Neural cell (in vitro differentiated cells): ENCODE measurements at regions not wholly inside any gene's neighbourhood (a gene's known extent, or its start where the extent isn't known, plus 50 kb on each side); places are given as distances from the start of the nearest gene placed in this dataset.

Experiments used
- H2AFZ ChIP-seq: fragments of 200-600, 300-800 bp; sonication (generic), shearing (Covaris generic); 2 replicates; pipeline ENCODE4 v1.6.0; 2014; ENCODE audit warnings: low read depth, mild to moderate bottlenecking, antibody characterized with exemption, low read length, moderate library complexity
- H3F3A ChIP-seq: fragments of 200-600 bp; shearing (Covaris generic); 2 replicates; pipeline ENCODE4 v1.6.1; 2016; ENCODE audit warnings: mild to moderate bottlenecking, moderate library complexity, mixed read lengths, antibody characterized with exemption, low read length; ENCODE audit not compliant: insufficient read depth, poor library complexity, severe bottlenecking
- H3K27ac ChIP-seq: fragments of 200-600, 300-800 bp; sonication (generic), shearing (Covaris generic); 2 replicates; pipeline ENCODE4 v1.5.1; 2014; ENCODE audit warnings: mild to moderate bottlenecking, low read length, moderate library complexity
- H3K27me3 ChIP-seq: fragments of 300-800, 200-600 bp; sonication (generic), shearing (Covaris generic); 2 replicates; pipeline ENCODE4 v1.6.0; 2014; ENCODE audit warnings: mild to moderate bottlenecking, low read depth, low read length, moderate library complexity; ENCODE audit not compliant: insufficient read depth
- H3K36me3 ChIP-seq: fragments of 300-800, 200-600 bp; sonication (generic), shearing (Covaris generic); 2 replicates; pipeline ENCODE4 v1.5.1; 2014; ENCODE audit warnings: mild to moderate bottlenecking, antibody characterized with exemption, low read length, moderate library complexity; ENCODE audit not compliant: insufficient read depth
- H3K4me2 ChIP-seq: fragments of 300-800, 200-600 bp; sonication (generic), shearing (Covaris generic); 2 replicates; pipeline ENCODE4 v1.6.0; 2014; ENCODE audit warnings: mild to moderate bottlenecking, low read length
- H3K4me3 ChIP-seq: fragments of 300-800, 200-600 bp; sonication (generic), shearing (Covaris generic); 2 replicates; pipeline ENCODE4 v1.5.1; 2014; ENCODE audit warnings: mild to moderate bottlenecking, low read length, moderate library complexity
- H3K79me2 ChIP-seq: fragments of 200-600 bp; shearing (Covaris generic); replicated peaks from 2 replicates; pipeline ENCODE4 v1.6.0; 2014; ENCODE audit warnings: mild to moderate bottlenecking, low read length, moderate library complexity; ENCODE audit not compliant: insufficient read depth
- H3K9ac ChIP-seq: fragments of 300-800, 200-600 bp; sonication (generic), shearing (Covaris generic); 2 replicates; pipeline ENCODE4 v1.6.1; 2016; ENCODE audit warnings: mild to moderate bottlenecking, low read length, mixed read lengths
- H3K9me2 ChIP-seq: fragments of 200-600 bp; shearing (Covaris generic); 2 replicates; pipeline ENCODE4 v1.6.1; 2016; ENCODE audit warnings: mild to moderate bottlenecking, low read length, mixed read lengths; ENCODE audit not compliant: insufficient read depth
- H3K9me3 ChIP-seq: fragments of 200-600, 300-800 bp; sonication (generic), shearing (Covaris generic); 2 replicates; pipeline ENCODE4 v1.6.1; 2016; ENCODE audit warnings: mild to moderate bottlenecking, mixed run types, low read length, moderate library complexity, mixed read lengths
- H4K20me1 ChIP-seq: fragments of 200-600 bp; shearing (Covaris generic); 2 replicates; pipeline ENCODE4 v1.6.1; 2016; ENCODE audit warnings: mild to moderate bottlenecking, mixed run types; ENCODE audit not compliant: insufficient read depth
- EP300 ChIP-seq: fragments of 450-650 bp; conservative IDR thresholded peaks from 2 replicates; pipeline ENCODE4 v1.6.1; 2014; ENCODE audit warnings: antibody characterized with exemption, mild to moderate bottlenecking, moderate library complexity; ENCODE audit not compliant: poor library complexity, severe bottlenecking
- EZH2 ChIP-seq: fragments of 200-600, 300-800 bp; shearing (Covaris generic), sonication (generic); IDR thresholded peaks from 2 replicates; pipeline ENCODE4 v1.6.1; 2014; ENCODE audit warnings: antibody characterized with exemption, low read length, borderline replicate concordance, mild to moderate bottlenecking; ENCODE audit not compliant: insufficient read depth, poor library complexity, severe bottlenecking
- MXI1 ChIP-seq: fragments of 450-650 bp; conservative IDR thresholded peaks from 2 replicates; pipeline ENCODE4 v1.6.1; 2014; ENCODE audit warnings: antibody characterized with exemption, mild to moderate bottlenecking; ENCODE audit not compliant: poor library complexity, severe bottlenecking
- POLR2AphosphoS5 ChIP-seq: IDR thresholded peaks from 2 replicates; pipeline ENCODE4 v1.6.1; 2012
- RAD21 ChIP-seq: fragments of 450-650 bp; conservative IDR thresholded peaks from 2 replicates; pipeline ENCODE4 v1.6.1; 2014; ENCODE audit warnings: antibody characterized with exemption, mild to moderate bottlenecking, moderate library complexity
- SMC3 ChIP-seq: fragments of 450-650 bp; conservative IDR thresholded peaks from 2 replicates; pipeline ENCODE4 v1.6.1; 2014; ENCODE audit warnings: antibody characterized with exemption, mild to moderate bottlenecking, moderate library complexity; ENCODE audit not compliant: poor library complexity
- TAF1 ChIP-seq: IDR thresholded peaks from 2 replicates; pipeline ENCODE4 v1.6.1; 2012; ENCODE audit warnings: low read depth
- TF ChIP-seq, protein P1 (sequence below): IDR thresholded peaks from 2 replicates; pipeline ENCODE4 v1.6.1; 2012; ENCODE audit warnings: borderline replicate concordance
- TF ChIP-seq, protein P2 (sequence below): fragments of 450-650 bp; IDR thresholded peaks from 2 replicates; pipeline ENCODE4 v1.5.1; 2014; ENCODE audit warnings: antibody characterized with exemption, mild to moderate bottlenecking, moderate library complexity; ENCODE audit not compliant: poor library complexity, severe bottlenecking

- no peak overlapping the region for H3K27ac ChIP-seq
- no peaks in the 10 kb centered on the region for H3K79me2 ChIP-seq
- TF ChIP-seq EP300: no peak
- no peak overlapping the region for H3K4me2 ChIP-seq
- no peak overlapping the region for H2AFZ ChIP-seq
- no peaks in the 10 kb centered on the region for H3K27me3 ChIP-seq
- no peaks in the 10 kb centered on the region for H4K20me1 ChIP-seq
- H3F3A ChIP-seq: no peaks in the 10 kb centered on the region
- H3K9ac ChIP-seq: no peak overlapping the region
- no peaks in the 10 kb centered on the region for H3K36me3 ChIP-seq
- H3K9me2 ChIP-seq: no peaks in the 10 kb centered on the region
- H3K4me3 ChIP-seq: no peak overlapping the region
- H3K9me3 ChIP-seq: no peaks in the 10 kb centered on the region
Observed at GRCh38 chr11:71156301-71156700, 96.1 kb downstream of the SHANK2 start.

- Histone ChIP-seq H3K4me2 (no peak overlapping the region), H2AFZ (no peak overlapping the region), H3K9me3 (no peaks in the 10 kb centered on the region), H3K4me3 (no peak overlapping the region), H3K9me2 (no peaks in the 10 kb centered on the region), H3K79me2 (no peaks in the 10 kb centered on the region), H4K20me1 (no peaks in the 10 kb centered on the region), H3K9ac (no peak overlapping the region), H3K27ac (no peak overlapping the region), H3F3A (no peaks in the 10 kb centered on the region), H3K36me3 (no peaks in the 10 kb centered on the region), H3K27me3 (no peaks in the 10 kb centered on the region)
- TF ChIP-seq RAD21: no peak
- no peak for TF ChIP-seq POLR2AphosphoS5
- TF ChIP-seq EZH2: no peak
- TF ChIP-seq EP300: no peak
- no peak for TF ChIP-seq SMC3
- TF ChIP-seq, protein P1, sequence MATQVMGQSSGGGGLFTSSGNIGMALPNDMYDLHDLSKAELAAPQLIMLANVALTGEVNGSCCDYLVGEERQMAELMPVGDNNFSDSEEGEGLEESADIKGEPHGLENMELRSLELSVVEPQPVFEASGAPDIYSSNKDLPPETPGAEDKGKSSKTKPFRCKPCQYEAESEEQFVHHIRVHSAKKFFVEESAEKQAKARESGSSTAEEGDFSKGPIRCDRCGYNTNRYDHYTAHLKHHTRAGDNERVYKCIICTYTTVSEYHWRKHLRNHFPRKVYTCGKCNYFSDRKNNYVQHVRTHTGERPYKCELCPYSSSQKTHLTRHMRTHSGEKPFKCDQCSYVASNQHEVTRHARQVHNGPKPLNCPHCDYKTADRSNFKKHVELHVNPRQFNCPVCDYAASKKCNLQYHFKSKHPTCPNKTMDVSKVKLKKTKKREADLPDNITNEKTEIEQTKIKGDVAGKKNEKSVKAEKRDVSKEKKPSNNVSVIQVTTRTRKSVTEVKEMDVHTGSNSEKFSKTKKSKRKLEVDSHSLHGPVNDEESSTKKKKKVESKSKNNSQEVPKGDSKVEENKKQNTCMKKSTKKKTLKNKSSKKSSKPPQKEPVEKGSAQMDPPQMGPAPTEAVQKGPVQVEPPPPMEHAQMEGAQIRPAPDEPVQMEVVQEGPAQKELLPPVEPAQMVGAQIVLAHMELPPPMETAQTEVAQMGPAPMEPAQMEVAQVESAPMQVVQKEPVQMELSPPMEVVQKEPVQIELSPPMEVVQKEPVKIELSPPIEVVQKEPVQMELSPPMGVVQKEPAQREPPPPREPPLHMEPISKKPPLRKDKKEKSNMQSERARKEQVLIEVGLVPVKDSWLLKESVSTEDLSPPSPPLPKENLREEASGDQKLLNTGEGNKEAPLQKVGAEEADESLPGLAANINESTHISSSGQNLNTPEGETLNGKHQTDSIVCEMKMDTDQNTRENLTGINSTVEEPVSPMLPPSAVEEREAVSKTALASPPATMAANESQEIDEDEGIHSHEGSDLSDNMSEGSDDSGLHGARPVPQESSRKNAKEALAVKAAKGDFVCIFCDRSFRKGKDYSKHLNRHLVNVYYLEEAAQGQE: no peak
- TF ChIP-seq, protein P2, sequence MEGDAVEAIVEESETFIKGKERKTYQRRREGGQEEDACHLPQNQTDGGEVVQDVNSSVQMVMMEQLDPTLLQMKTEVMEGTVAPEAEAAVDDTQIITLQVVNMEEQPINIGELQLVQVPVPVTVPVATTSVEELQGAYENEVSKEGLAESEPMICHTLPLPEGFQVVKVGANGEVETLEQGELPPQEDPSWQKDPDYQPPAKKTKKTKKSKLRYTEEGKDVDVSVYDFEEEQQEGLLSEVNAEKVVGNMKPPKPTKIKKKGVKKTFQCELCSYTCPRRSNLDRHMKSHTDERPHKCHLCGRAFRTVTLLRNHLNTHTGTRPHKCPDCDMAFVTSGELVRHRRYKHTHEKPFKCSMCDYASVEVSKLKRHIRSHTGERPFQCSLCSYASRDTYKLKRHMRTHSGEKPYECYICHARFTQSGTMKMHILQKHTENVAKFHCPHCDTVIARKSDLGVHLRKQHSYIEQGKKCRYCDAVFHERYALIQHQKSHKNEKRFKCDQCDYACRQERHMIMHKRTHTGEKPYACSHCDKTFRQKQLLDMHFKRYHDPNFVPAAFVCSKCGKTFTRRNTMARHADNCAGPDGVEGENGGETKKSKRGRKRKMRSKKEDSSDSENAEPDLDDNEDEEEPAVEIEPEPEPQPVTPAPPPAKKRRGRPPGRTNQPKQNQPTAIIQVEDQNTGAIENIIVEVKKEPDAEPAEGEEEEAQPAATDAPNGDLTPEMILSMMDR: no peak
- no peak for TF ChIP-seq TAF1
- no peak for TF ChIP-seq MXI1
Observed at GRCh38 chr11:71155846-71156245, 96.5 kb downstream of the SHANK2 start.

- H3K4me2 ChIP-seq: no peak overlapping the region
- TF ChIP-seq, protein P1: no peak
- TF ChIP-seq SMC3 (no peak), TAF1 (no peak), POLR2AphosphoS5 (no peak), EZH2 (no peak), MXI1 (no peak), RAD21 (no peak), EP300 (no peak)
- TF ChIP-seq, protein P2: no peak
- no peaks in the 10 kb centered on the region for H3K9me2 ChIP-seq
- no peaks in the 10 kb centered on the region for H3K36me3 ChIP-seq
- no peak overlapping the region for H2AFZ ChIP-seq
- H4K20me1 ChIP-seq: no peaks in the 10 kb centered on the region
- no peak overlapping the region for H3K27ac ChIP-seq
- no peaks in the 10 kb centered on the region for H3K27me3 ChIP-seq
- H3K9ac ChIP-seq: no peak overlapping the region
- no peaks in the 10 kb centered on the region for H3K79me2 ChIP-seq
- H3F3A ChIP-seq: no peaks in the 10 kb centered on the region
- H3K4me3 ChIP-seq: no peak overlapping the region
- H3K9me3 ChIP-seq: no peaks in the 10 kb centered on the region
Observed at GRCh38 chr11:71154261-71154805, 98.0 kb downstream of the SHANK2 start.
